ENCODE measurements at regions not wholly inside any gene's neighbourhood (a gene's known extent, or its start where the extent isn't known, plus 50 kb on each side); places are given as distances from the start of the nearest gene placed in this dataset.

DNA sequence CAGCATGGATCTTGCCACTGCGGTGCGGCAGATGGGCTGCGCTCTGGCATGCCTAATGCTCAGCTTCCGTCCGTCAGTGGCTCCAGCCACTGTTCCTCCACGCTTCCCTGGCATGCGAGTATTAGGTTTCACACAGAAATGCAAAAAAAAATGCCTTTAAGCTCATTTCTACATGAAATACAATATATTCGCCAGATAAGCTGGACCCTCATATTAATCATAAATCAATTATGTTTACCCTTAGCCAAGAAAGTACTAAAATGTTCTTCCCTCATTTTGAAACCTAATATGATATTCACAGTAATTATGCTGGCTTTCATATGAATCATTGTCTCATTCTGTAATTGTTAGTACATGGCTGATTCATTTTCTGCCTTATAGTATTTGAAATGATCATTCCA lies 115.5 kb upstream of the FAM241A start:
- TF ChIP-seq POLR2A (IDR thresholded peaks at IDR 0.05; ENCODE audit: low read length): no peak
- TF ChIP-seq GATA1 (IDR thresholded peaks at IDR 0.05; ENCODE audit: low read depth, low read length): no peak
